Kidney tubule cell (primary cell): ENCODE measurements at regions not wholly inside any gene's neighbourhood (a gene's known extent, or its start where the extent isn't known, plus 50 kb on each side); places are given as distances from the start of the nearest gene placed in this dataset.

ENCODE experiments used
- DNase-seq: peaks from one replicate; pipeline ENCODE4 v3.0.0-alpha.2; 2018; ENCODE audit warnings: low spot score

- DNase-seq, result no peak
These were observed 295.7 kb upstream of the ZMIZ1 start for GRCh38 chr10:78772986-78773530.

GRCh38 chr10:78774614-78774998 lies 294.2 kb upstream of the ZMIZ1 start:
- no peak for DNase-seq

- peak; percentile 86 for DNase-seq
These were observed 293.6 kb upstream of the ZMIZ1 start for GRCh38 chr10:78774999-78775711.

- no peak for DNase-seq
These were observed 292.9 kb upstream of the ZMIZ1 start for GRCh38 chr10:78775891-78776290.

GRCh38 chr10:78776756-78777155 lies 292.0 kb upstream of the ZMIZ1 start:
- no peak for DNase-seq

- DNase-seq, result peak; percentile 30
These were observed 291.3 kb upstream of the ZMIZ1 start for GRCh38 chr10:78777466-78777865.

- no peak for DNase-seq
These were observed 290.9 kb upstream of the ZMIZ1 start for GRCh38 chr10:78777867-78778266.

- DNase-seq, result peak; percentile 92
These were observed 290.1 kb upstream of the ZMIZ1 start for GRCh38 chr10:78778444-78779338.

GRCh38 chr10:78779339-78779955 lies 289.3 kb upstream of the ZMIZ1 start:
- DNase-seq, result peak; percentile 91

GRCh38 chr10:78780551-78780961 lies 288.2 kb upstream of the ZMIZ1 start:
- no peak for DNase-seq

- DNase-seq, result no peak
These were observed 287.4 kb upstream of the ZMIZ1 start for GRCh38 chr10:78781251-78781913.

- DNase-seq, result no peak
These were observed 286.8 kb upstream of the ZMIZ1 start for GRCh38 chr10:78781991-78782390.

- no peak for DNase-seq
These were observed 286.3 kb upstream of the ZMIZ1 start for GRCh38 chr10:78782441-78782840.

- no peak for DNase-seq
These were observed 285.0 kb upstream of the ZMIZ1 start for GRCh38 chr10:78783753-78784152.

GRCh38 chr10:78784546-78784945 lies 284.2 kb upstream of the ZMIZ1 start:
- DNase-seq, result no peak

GRCh38 chr10:78785066-78785465 lies 283.7 kb upstream of the ZMIZ1 start:
- DNase-seq, result no peak

- no peak for DNase-seq
These were observed 282.8 kb upstream of the ZMIZ1 start for GRCh38 chr10:78785991-78786390.

- no peak for DNase-seq
These were observed 281.6 kb upstream of the ZMIZ1 start for GRCh38 chr10:78787125-78787524.

GRCh38 chr10:78794736-78795455 lies 273.9 kb upstream of the ZMIZ1 start:
- no peak for DNase-seq

- DNase-seq, result peak; percentile 4
These were observed 269.6 kb upstream of the ZMIZ1 start for GRCh38 chr10:78798976-78799730.

GRCh38 chr10:78800006-78800405 lies 268.8 kb upstream of the ZMIZ1 start:
- DNase-seq, result no peak
